K562 (cell line): ENCODE measurements at regions not wholly inside any gene's neighbourhood (a gene's known extent, or its start where the extent isn't known, plus 50 kb on each side); places are given as distances from the start of the nearest gene placed in this dataset.

Experiments
- CBFA2T3 ChIP-seq: fragments of 450-650 bp; IDR thresholded peaks from 2 replicates; pipeline ENCODE4 v1.6.1; 2017
- ZNF143 ChIP-seq: sonication (generic); formaldehyde crosslinking; IDR thresholded peaks from 2 replicates; pipeline ENCODE4 v1.9.0; 2022; ENCODE audit warnings: mild to moderate bottlenecking, missing genetic modification reagents
- ZNF561 ChIP-seq: fragments of 450-650 bp; formaldehyde crosslinking; conservative IDR thresholded peaks from 2 replicates; pipeline ENCODE4 v1.4.0; 2020; ENCODE audit warnings: mild to moderate bottlenecking, moderate library complexity
- TF ChIP-seq, protein P1 (sequence below): fragments of 200-600 bp; sonication (generic); IDR thresholded peaks from one replicate; pipeline ENCODE4 v1.6.1; 2012; ENCODE audit warnings: mild to moderate bottlenecking, low read depth, low read length, inconsistent platforms

DNA sequence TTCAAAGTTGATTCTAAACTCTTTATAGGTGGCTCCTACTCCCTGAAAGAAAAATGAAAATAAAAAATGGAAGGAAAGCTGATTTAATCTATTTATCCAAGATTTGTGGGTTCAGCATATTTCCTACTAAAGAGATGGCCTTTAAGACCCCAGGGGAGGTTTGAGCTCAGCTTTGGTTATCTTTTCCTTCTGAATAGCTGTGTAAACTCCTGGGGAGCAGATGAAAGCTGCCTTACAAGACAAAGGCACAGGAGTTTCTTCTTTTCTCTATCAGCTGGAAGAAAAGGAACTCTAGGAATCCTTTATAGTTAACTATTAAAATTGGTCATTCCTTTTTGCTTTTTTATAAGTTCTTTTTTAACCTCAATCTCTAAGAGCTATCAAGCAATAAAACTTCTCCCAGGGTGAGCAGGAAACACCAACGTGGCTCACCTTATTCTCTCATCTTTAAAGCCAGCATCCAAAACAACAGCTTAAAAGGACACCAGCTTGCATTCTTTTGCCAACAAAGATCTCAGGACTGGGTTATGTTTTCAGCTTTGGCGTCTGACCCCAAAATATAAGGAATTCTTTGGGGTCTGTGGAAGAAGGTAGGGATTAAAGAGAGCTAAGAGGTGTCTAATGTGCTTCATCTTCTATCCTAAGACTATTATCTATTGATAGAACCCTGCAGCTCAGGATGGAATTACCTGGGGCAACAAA is 371.7 kb upstream of the KITLG start (continued):
- TF ChIP-seq, protein P1, sequence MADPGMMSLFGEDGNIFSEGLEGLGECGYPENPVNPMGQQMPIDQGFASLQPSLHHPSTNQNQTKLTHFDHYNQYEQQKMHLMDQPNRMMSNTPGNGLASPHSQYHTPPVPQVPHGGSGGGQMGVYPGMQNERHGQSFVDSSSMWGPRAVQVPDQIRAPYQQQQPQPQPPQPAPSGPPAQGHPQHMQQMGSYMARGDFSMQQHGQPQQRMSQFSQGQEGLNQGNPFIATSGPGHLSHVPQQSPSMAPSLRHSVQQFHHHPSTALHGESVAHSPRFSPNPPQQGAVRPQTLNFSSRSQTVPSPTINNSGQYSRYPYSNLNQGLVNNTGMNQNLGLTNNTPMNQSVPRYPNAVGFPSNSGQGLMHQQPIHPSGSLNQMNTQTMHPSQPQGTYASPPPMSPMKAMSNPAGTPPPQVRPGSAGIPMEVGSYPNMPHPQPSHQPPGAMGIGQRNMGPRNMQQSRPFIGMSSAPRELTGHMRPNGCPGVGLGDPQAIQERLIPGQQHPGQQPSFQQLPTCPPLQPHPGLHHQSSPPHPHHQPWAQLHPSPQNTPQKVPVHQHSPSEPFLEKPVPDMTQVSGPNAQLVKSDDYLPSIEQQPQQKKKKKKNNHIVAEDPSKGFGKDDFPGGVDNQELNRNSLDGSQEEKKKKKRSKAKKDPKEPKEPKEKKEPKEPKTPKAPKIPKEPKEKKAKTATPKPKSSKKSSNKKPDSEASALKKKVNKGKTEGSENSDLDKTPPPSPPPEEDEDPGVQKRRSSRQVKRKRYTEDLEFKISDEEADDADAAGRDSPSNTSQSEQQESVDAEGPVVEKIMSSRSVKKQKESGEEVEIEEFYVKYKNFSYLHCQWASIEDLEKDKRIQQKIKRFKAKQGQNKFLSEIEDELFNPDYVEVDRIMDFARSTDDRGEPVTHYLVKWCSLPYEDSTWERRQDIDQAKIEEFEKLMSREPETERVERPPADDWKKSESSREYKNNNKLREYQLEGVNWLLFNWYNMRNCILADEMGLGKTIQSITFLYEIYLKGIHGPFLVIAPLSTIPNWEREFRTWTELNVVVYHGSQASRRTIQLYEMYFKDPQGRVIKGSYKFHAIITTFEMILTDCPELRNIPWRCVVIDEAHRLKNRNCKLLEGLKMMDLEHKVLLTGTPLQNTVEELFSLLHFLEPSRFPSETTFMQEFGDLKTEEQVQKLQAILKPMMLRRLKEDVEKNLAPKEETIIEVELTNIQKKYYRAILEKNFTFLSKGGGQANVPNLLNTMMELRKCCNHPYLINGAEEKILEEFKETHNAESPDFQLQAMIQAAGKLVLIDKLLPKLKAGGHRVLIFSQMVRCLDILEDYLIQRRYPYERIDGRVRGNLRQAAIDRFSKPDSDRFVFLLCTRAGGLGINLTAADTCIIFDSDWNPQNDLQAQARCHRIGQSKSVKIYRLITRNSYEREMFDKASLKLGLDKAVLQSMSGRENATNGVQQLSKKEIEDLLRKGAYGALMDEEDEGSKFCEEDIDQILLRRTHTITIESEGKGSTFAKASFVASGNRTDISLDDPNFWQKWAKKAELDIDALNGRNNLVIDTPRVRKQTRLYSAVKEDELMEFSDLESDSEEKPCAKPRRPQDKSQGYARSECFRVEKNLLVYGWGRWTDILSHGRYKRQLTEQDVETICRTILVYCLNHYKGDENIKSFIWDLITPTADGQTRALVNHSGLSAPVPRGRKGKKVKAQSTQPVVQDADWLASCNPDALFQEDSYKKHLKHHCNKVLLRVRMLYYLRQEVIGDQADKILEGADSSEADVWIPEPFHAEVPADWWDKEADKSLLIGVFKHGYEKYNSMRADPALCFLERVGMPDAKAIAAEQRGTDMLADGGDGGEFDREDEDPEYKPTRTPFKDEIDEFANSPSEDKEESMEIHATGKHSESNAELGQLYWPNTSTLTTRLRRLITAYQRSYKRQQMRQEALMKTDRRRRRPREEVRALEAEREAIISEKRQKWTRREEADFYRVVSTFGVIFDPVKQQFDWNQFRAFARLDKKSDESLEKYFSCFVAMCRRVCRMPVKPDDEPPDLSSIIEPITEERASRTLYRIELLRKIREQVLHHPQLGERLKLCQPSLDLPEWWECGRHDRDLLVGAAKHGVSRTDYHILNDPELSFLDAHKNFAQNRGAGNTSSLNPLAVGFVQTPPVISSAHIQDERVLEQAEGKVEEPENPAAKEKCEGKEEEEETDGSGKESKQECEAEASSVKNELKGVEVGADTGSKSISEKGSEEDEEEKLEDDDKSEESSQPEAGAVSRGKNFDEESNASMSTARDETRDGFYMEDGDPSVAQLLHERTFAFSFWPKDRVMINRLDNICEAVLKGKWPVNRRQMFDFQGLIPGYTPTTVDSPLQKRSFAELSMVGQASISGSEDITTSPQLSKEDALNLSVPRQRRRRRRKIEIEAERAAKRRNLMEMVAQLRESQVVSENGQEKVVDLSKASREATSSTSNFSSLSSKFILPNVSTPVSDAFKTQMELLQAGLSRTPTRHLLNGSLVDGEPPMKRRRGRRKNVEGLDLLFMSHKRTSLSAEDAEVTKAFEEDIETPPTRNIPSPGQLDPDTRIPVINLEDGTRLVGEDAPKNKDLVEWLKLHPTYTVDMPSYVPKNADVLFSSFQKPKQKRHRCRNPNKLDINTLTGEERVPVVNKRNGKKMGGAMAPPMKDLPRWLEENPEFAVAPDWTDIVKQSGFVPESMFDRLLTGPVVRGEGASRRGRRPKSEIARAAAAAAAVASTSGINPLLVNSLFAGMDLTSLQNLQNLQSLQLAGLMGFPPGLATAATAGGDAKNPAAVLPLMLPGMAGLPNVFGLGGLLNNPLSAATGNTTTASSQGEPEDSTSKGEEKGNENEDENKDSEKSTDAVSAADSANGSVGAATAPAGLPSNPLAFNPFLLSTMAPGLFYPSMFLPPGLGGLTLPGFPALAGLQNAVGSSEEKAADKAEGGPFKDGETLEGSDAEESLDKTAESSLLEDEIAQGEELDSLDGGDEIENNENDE: no peak
- TF ChIP-seq ZNF143 (CRISPR knock-in tag): no peak
- TF ChIP-seq ZNF561 (CRISPR knock-in tag): no peak
- no peak for TF ChIP-seq CBFA2T3
- TF ChIP-seq, all 486 proteins: peak for 0
